ENCODE measurements at regions not wholly inside any gene's neighbourhood (a gene's known extent, or its start where the extent isn't known, plus 50 kb on each side); places are given as distances from the start of the nearest gene placed in this dataset.
A peak's percentile ranks its signal among the peaks of the same experiment; 100 is the strongest.
"Not testable (repeated sequence)": the region's sequence is repeated elsewhere in the genome, so short reads cannot be mapped to it uniquely, and the experiment has no call there.

GRCh38 chr13:21910546-21910945 lies 239.7 kb downstream of the FGF9 start:
- Histone ChIP-seq H3K36me3 (ENCODE audit: control insufficient read depth in 4 of 4, insufficient read depth in 4 of 4, low read length in 3 of 4) (no peaks in the 10 kb centered on the region), H3K9me3 (ENCODE audit: control extremely low read depth in 1 of 5, control insufficient read depth in 4 of 5, insufficient read depth in 2 of 5, low read depth in 1 of 5, low read length in 4 of 5) (no peaks in the 10 kb centered on the region), H3K4me1 (ENCODE audit: control extremely low read depth in 1 of 4, control insufficient read depth in 4 of 4, insufficient read depth in 4 of 4, low read length in 3 of 4) (no peaks in the 10 kb centered on the region), H3K4me3 (ENCODE audit: control insufficient read depth in 1 of 7, extremely low read depth in 1 of 7, insufficient read depth in 4 of 7, low read depth in 2 of 7, low read length in 6 of 7) (no peak overlapping the region), H3K27ac (ENCODE audit: insufficient read depth in 1 of 2, low read depth in 1 of 2, low read length in 2 of 2, poor library complexity in 1 of 2, severe bottlenecking in 2 of 2) (no peak overlapping the region), H3K27me3 (replicated peaks in 2 of 5; ENCODE audit: control insufficient read depth in 4 of 5, insufficient read depth in 5 of 5, low read length in 4 of 5) (no peaks in the 10 kb centered on the region)
- no peak for DNase-seq
- WGBS (ENCODE audit: insufficient coverage) = 95% methylated on average over 5 of the region's 6 CpGs
- ChIA-PET CTCF (no interaction called here), POLR2A (no interaction called here)

GRCh38 chr13:21911646-21912298 lies 240.9 kb downstream of the FGF9 start:
- H3K9me3 ChIP-seq (ENCODE audit: control extremely low read depth in 1 of 5, control insufficient read depth in 4 of 5, insufficient read depth in 2 of 5, low read depth in 1 of 5, low read length in 4 of 5) = no peaks in the 10 kb centered on the region
- no peaks in the 10 kb centered on the region for H3K27me3 ChIP-seq (replicated peaks in 2 of 5; ENCODE audit: control insufficient read depth in 4 of 5, insufficient read depth in 5 of 5, low read length in 4 of 5)
- H3K36me3 ChIP-seq (ENCODE audit: control insufficient read depth in 4 of 4, insufficient read depth in 4 of 4, low read length in 3 of 4) = no peaks in the 10 kb centered on the region
- no peak for DNase-seq
- WGBS (ENCODE audit: insufficient coverage) = 92% methylated on average over 2 of the region's 6 CpGs
- ChIA-PET CTCF (no interaction called here), POLR2A (no interaction called here)
- H3K4me3 ChIP-seq (ENCODE audit: control insufficient read depth in 1 of 7, extremely low read depth in 1 of 7, insufficient read depth in 4 of 7, low read depth in 2 of 7, low read length in 6 of 7) = no peak overlapping the region
- H3K4me1 ChIP-seq (ENCODE audit: control extremely low read depth in 1 of 4, control insufficient read depth in 4 of 4, insufficient read depth in 4 of 4, low read length in 3 of 4) = no peaks in the 10 kb centered on the region
- no peak overlapping the region for H3K27ac ChIP-seq (ENCODE audit: insufficient read depth in 1 of 2, low read depth in 1 of 2, low read length in 2 of 2, poor library complexity in 1 of 2, severe bottlenecking in 2 of 2)

GRCh38 chr13:21913010-21913409 lies 242.1 kb downstream of the FGF9 start:
- Histone ChIP-seq H3K27ac (ENCODE audit: insufficient read depth in 1 of 2, low read depth in 1 of 2, low read length in 2 of 2, poor library complexity in 1 of 2, severe bottlenecking in 2 of 2) (no peak overlapping the region), H3K36me3 (ENCODE audit: control insufficient read depth in 4 of 4, insufficient read depth in 4 of 4, low read length in 3 of 4) (no peaks in the 10 kb centered on the region), H3K9me3 (ENCODE audit: control extremely low read depth in 1 of 5, control insufficient read depth in 4 of 5, insufficient read depth in 2 of 5, low read depth in 1 of 5, low read length in 4 of 5) (no peaks in the 10 kb centered on the region), H3K4me3 (ENCODE audit: control insufficient read depth in 1 of 7, extremely low read depth in 1 of 7, insufficient read depth in 4 of 7, low read depth in 2 of 7, low read length in 6 of 7) (no peak overlapping the region), H3K4me1 (ENCODE audit: control extremely low read depth in 1 of 4, control insufficient read depth in 4 of 4, insufficient read depth in 4 of 4, low read length in 3 of 4) (no peaks in the 10 kb centered on the region), H3K27me3 (replicated peaks in 2 of 5; ENCODE audit: control insufficient read depth in 4 of 5, insufficient read depth in 5 of 5, low read length in 4 of 5) (no peaks in the 10 kb centered on the region)
- DNase-seq = peak in 2 of 3 donors; percentile 3 to 5
- CTCF ChIA-PET = no interaction called here
- WGBS (ENCODE audit: insufficient coverage) = 68% methylated on average over 8 of the region's 8 CpGs
- POLR2A ChIA-PET = no interaction called here

- H3K27ac ChIP-seq (ENCODE audit: insufficient read depth in 1 of 2, low read depth in 1 of 2, low read length in 2 of 2, poor library complexity in 1 of 2, severe bottlenecking in 2 of 2) = no peak overlapping the region
- ChIA-PET CTCF (no interaction called here), POLR2A (interaction anchor here (0.6 kb wide), 1 partner anchor 235 kb away, joined by 4 read pairs; no protein-coding TSS in a partner anchor)
- 96% methylated on average over 7 of the region's 10 CpGs for WGBS (ENCODE audit: insufficient coverage)
- H3K4me3 ChIP-seq (ENCODE audit: control insufficient read depth in 1 of 7, extremely low read depth in 1 of 7, insufficient read depth in 4 of 7, low read depth in 2 of 7, low read length in 6 of 7) = no peak overlapping the region
- no peaks in the 10 kb centered on the region for H3K4me1 ChIP-seq (ENCODE audit: control extremely low read depth in 1 of 4, control insufficient read depth in 4 of 4, insufficient read depth in 4 of 4, low read length in 3 of 4)
- H3K9me3 ChIP-seq (ENCODE audit: control extremely low read depth in 1 of 5, control insufficient read depth in 4 of 5, insufficient read depth in 2 of 5, low read depth in 1 of 5, low read length in 4 of 5) = peaks cover 0 to 2% (median 0%) of the 10 kb centered on the region in 5 experiments
- no peak for DNase-seq
- no peaks in the 10 kb centered on the region for H3K27me3 ChIP-seq (replicated peaks in 2 of 5; ENCODE audit: control insufficient read depth in 4 of 5, insufficient read depth in 5 of 5, low read length in 4 of 5)
- H3K36me3 ChIP-seq (ENCODE audit: control insufficient read depth in 4 of 4, insufficient read depth in 4 of 4, low read length in 3 of 4) = no peaks in the 10 kb centered on the region
These were observed 246.5 kb downstream of the FGF9 start for GRCh38 chr13:21917086-21918015.

GRCh38 chr13:21920802-21921201 lies 249.9 kb downstream of the FGF9 start:
- CTCF ChIA-PET; DNase-seq; POLR2A ChIA-PET; H3K36me3 ChIP-seq (ENCODE audit: control insufficient read depth in 4 of 4, insufficient read depth in 4 of 4, low read length in 3 of 4); H3K9me3 ChIP-seq (ENCODE audit: control extremely low read depth in 1 of 5, control insufficient read depth in 4 of 5, insufficient read depth in 2 of 5, low read depth in 1 of 5, low read length in 4 of 5); H3K27me3 ChIP-seq (replicated peaks in 2 of 5; ENCODE audit: control insufficient read depth in 4 of 5, insufficient read depth in 5 of 5, low read length in 4 of 5); H3K4me1 ChIP-seq (ENCODE audit: control extremely low read depth in 1 of 4, control insufficient read depth in 4 of 4, insufficient read depth in 4 of 4, low read length in 3 of 4); H3K27ac ChIP-seq (ENCODE audit: insufficient read depth in 1 of 2, low read depth in 1 of 2, low read length in 2 of 2, poor library complexity in 1 of 2, severe bottlenecking in 2 of 2); H3K4me3 ChIP-seq (ENCODE audit: control insufficient read depth in 1 of 7, extremely low read depth in 1 of 7, insufficient read depth in 4 of 7, low read depth in 2 of 7, low read length in 6 of 7): not testable (repeated sequence)
- 93% methylated on average over 31 of the region's 31 CpGs for WGBS (ENCODE audit: insufficient coverage)

- no peak for DNase-seq
- ChIA-PET POLR2A (no interaction called here), CTCF (interaction anchor here (1.4 kb wide), 1 partner anchor 16 kb away, joined by 6 read pairs; no protein-coding TSS in a partner anchor)
- H3K4me1 ChIP-seq (ENCODE audit: control extremely low read depth in 1 of 4, control insufficient read depth in 4 of 4, insufficient read depth in 4 of 4, low read length in 3 of 4) = no peaks in the 10 kb centered on the region
- H3K4me3 ChIP-seq (ENCODE audit: control insufficient read depth in 1 of 7, extremely low read depth in 1 of 7, insufficient read depth in 4 of 7, low read depth in 2 of 7, low read length in 6 of 7) = no peak overlapping the region
- H3K27me3 ChIP-seq (replicated peaks in 2 of 5; ENCODE audit: control insufficient read depth in 4 of 5, insufficient read depth in 5 of 5, low read length in 4 of 5) = no peaks in the 10 kb centered on the region
- no peak overlapping the region for H3K27ac ChIP-seq (ENCODE audit: insufficient read depth in 1 of 2, low read depth in 1 of 2, low read length in 2 of 2, poor library complexity in 1 of 2, severe bottlenecking in 2 of 2)
- H3K9me3 ChIP-seq (ENCODE audit: control extremely low read depth in 1 of 5, control insufficient read depth in 4 of 5, insufficient read depth in 2 of 5, low read depth in 1 of 5, low read length in 4 of 5) = no peaks in the 10 kb centered on the region
- 97% methylated on average over 6 of the region's 6 CpGs for WGBS (ENCODE audit: insufficient coverage)
- H3K36me3 ChIP-seq (ENCODE audit: control insufficient read depth in 4 of 4, insufficient read depth in 4 of 4, low read length in 3 of 4) = no peaks in the 10 kb centered on the region
These were observed 254.1 kb downstream of the FGF9 start for GRCh38 chr13:21924958-21925357.

GRCh38 chr13:21925720-21926119 lies 254.8 kb downstream of the FGF9 start:
- Histone ChIP-seq H3K27me3 (replicated peaks in 2 of 5; ENCODE audit: control insufficient read depth in 4 of 5, insufficient read depth in 5 of 5, low read length in 4 of 5) (no peaks in the 10 kb centered on the region), H3K9me3 (ENCODE audit: control extremely low read depth in 1 of 5, control insufficient read depth in 4 of 5, insufficient read depth in 2 of 5, low read depth in 1 of 5, low read length in 4 of 5) (no peaks in the 10 kb centered on the region), H3K4me1 (ENCODE audit: control extremely low read depth in 1 of 4, control insufficient read depth in 4 of 4, insufficient read depth in 4 of 4, low read length in 3 of 4) (no peaks in the 10 kb centered on the region), H3K36me3 (ENCODE audit: control insufficient read depth in 4 of 4, insufficient read depth in 4 of 4, low read length in 3 of 4) (no peaks in the 10 kb centered on the region), H3K27ac (ENCODE audit: insufficient read depth in 1 of 2, low read depth in 1 of 2, low read length in 2 of 2, poor library complexity in 1 of 2, severe bottlenecking in 2 of 2) (no peak overlapping the region), H3K4me3 (ENCODE audit: control insufficient read depth in 1 of 7, extremely low read depth in 1 of 7, insufficient read depth in 4 of 7, low read depth in 2 of 7, low read length in 6 of 7) (no peak overlapping the region)
- DNase-seq = no peak
- ChIA-PET POLR2A (no interaction called here), CTCF (interaction anchor here (1.4 kb wide), 1 partner anchor 15 kb away, joined by 6 read pairs; no protein-coding TSS in a partner anchor)
- WGBS (ENCODE audit: insufficient coverage) = 100% methylated on average over 5 of the region's 6 CpGs

Data from common myeloid progenitor, CD34-positive (primary cell).